ENCODE measurements at regions not wholly inside any gene's neighbourhood (a gene's known extent, or its start where the extent isn't known, plus 50 kb on each side); places are given as distances from the start of the nearest gene placed in this dataset.
"Not testable (repeated sequence)": the region's sequence is repeated elsewhere in the genome, so short reads cannot be mapped to it uniquely, and the experiment has no call there.

- not testable (repeated sequence) for TF ChIP-seq POLR2A (IDR thresholded peaks at IDR 0.05)
- TF ChIP-seq, protein P1, sequence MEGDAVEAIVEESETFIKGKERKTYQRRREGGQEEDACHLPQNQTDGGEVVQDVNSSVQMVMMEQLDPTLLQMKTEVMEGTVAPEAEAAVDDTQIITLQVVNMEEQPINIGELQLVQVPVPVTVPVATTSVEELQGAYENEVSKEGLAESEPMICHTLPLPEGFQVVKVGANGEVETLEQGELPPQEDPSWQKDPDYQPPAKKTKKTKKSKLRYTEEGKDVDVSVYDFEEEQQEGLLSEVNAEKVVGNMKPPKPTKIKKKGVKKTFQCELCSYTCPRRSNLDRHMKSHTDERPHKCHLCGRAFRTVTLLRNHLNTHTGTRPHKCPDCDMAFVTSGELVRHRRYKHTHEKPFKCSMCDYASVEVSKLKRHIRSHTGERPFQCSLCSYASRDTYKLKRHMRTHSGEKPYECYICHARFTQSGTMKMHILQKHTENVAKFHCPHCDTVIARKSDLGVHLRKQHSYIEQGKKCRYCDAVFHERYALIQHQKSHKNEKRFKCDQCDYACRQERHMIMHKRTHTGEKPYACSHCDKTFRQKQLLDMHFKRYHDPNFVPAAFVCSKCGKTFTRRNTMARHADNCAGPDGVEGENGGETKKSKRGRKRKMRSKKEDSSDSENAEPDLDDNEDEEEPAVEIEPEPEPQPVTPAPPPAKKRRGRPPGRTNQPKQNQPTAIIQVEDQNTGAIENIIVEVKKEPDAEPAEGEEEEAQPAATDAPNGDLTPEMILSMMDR (IDR thresholded peaks at IDR 0.05) = not testable (repeated sequence)
Observed at GRCh38 chr2:90360731-90361035, 1669.2 kb downstream of the RPIA start.

Measured in adrenal gland (tissue), 5 donors.